Right atrium auricular region (tissue), 2 donors: ENCODE measurements at regions not wholly inside any gene's neighbourhood (a gene's known extent, or its start where the extent isn't known, plus 50 kb on each side); places are given as distances from the start of the nearest gene placed in this dataset.

Experiments used
- DNase-seq: peaks from one replicate; pipeline ENCODE4 v3.0.0-alpha.2; 2019; ENCODE audit warnings: low spot score
- H3K27ac ChIP-seq, 2 donors: fragments of 200-600 bp; sonication (generic); 1 replicate in 1 of 2; 2 replicates in 1 of 2; pipeline ENCODE4 v1.5.1; 2016 to 2019
- H3K27me3 ChIP-seq, 2 donors: fragments of 200-600 bp; sonication (generic); one replicate each; pipeline versions ENCODE4 v1.5.1 to v1.6.0; 2017 to 2019
- H3K36me3 ChIP-seq: fragments of 200-600 bp; sonication (generic); one replicate; pipeline ENCODE4 v1.5.1; 2016
- H3K4me1 ChIP-seq, 2 donors: fragments of 200-600 bp; sonication (generic); one replicate each; pipeline versions ENCODE4 v1.5.1 to v1.6.0; 2017 to 2019
- H3K4me3 ChIP-seq, 2 donors: fragments of 200-600 bp; sonication (generic); 1 replicate in 1 of 2; 2 replicates in 1 of 2; pipeline ENCODE4 v1.5.1; 2017 to 2019; ENCODE audit warnings: mild to moderate bottlenecking in 1 of 2, moderate library complexity in 1 of 2
- H3K9me3 ChIP-seq, 2 donors: fragments of 200-600 bp; sonication (generic); one replicate each; pipeline ENCODE4 v1.5.1; 2019
- TF ChIP-seq, protein P1 (sequence below), 2 donors: fragments of 200-600 bp; sonication (generic); IDR thresholded peaks; one replicate each; pipeline ENCODE4 v1.5.1; 2019; ENCODE audit warnings: antibody characterized with exemption in 2 of 2

DNA sequence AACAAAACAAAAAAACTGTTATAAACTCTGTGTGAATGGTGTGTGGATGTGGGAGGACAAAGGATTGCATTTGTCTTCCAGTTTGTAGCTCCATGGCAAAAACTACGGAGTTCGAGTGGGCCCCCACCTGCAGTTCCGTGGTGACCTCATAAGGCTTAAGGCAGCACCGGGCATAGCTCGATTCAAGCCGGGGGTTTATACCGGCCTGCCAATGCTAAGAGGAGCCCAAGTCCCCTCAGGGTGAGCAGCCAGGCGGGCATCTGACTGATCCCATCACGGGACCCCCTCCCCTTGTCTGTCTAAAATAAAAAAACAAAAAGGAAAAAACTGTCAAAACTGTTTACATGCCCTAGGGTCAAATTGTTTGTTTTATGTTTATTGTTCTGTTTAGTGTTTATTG lies 463.2 kb upstream of the HTR1E start:
- no peak for DNase-seq
- Histone ChIP-seq H3K4me3 (no peak overlapping the region), H3K9me3 (no peaks in the 10 kb centered on the region), H3K27me3 (no peaks in the 10 kb centered on the region), H3K36me3 (no peaks in the 10 kb centered on the region), H3K27ac (no peak overlapping the region), H3K4me1 (no peaks in the 10 kb centered on the region)
- TF ChIP-seq, protein P1, sequence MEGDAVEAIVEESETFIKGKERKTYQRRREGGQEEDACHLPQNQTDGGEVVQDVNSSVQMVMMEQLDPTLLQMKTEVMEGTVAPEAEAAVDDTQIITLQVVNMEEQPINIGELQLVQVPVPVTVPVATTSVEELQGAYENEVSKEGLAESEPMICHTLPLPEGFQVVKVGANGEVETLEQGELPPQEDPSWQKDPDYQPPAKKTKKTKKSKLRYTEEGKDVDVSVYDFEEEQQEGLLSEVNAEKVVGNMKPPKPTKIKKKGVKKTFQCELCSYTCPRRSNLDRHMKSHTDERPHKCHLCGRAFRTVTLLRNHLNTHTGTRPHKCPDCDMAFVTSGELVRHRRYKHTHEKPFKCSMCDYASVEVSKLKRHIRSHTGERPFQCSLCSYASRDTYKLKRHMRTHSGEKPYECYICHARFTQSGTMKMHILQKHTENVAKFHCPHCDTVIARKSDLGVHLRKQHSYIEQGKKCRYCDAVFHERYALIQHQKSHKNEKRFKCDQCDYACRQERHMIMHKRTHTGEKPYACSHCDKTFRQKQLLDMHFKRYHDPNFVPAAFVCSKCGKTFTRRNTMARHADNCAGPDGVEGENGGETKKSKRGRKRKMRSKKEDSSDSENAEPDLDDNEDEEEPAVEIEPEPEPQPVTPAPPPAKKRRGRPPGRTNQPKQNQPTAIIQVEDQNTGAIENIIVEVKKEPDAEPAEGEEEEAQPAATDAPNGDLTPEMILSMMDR (IDR thresholded peaks at IDR 0.05), result no peak

DNA sequence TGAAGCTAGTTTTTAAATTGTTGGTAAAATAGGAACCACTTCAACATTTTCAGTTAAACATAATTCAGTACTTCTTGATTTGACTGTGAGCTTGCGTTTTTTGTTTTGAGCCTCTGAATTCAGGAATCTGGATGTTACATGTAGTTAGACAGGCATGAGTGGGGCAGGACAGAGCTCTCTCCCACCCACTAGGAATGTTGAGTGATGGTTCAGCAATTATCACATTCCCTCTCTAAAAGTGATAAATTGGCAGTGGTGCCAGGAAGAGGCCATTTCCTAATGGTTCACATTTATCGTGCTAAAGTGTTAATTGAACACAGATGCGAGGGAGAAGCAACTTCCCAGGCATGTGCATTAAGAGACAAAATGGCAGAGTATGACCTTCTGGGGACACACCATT lies 465.5 kb upstream of the HTR1E start:
- no peaks in the 10 kb centered on the region for H3K4me1 ChIP-seq
- no peak overlapping the region for H3K4me3 ChIP-seq
- H3K27ac ChIP-seq, result no peak overlapping the region
- no peak for DNase-seq
- H3K27me3 ChIP-seq, result no peaks in the 10 kb centered on the region
- H3K9me3 ChIP-seq, result no peaks in the 10 kb centered on the region
- H3K36me3 ChIP-seq, result no peaks in the 10 kb centered on the region
- TF ChIP-seq, protein P1 (IDR thresholded peaks at IDR 0.05), result no peak

DNA sequence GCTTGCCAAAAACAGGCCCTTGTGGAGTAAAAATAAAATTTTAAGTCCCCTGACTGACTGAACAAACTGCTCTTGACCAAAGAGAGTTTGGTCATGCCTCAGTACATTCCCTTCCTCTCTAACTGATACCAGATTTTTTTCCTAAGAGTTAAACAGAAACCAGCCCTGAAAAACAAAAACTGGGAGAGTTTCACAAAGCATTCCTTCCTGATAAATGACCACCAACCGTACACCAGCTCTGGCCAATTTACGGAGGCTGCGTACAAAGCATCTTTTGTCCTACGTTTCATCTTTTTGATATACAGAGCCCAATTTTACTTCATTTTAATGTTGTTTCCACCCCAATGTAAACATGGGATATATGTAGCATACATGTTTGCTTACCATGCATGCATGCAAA lies 477.4 kb upstream of the HTR1E start:
- Histone ChIP-seq H3K9me3 (no peaks in the 10 kb centered on the region), H3K4me1 (no peaks in the 10 kb centered on the region), H3K27ac (no peak overlapping the region), H3K27me3 (no peaks in the 10 kb centered on the region), H3K4me3 (no peak overlapping the region), H3K36me3 (no peaks in the 10 kb centered on the region)
- no peak for DNase-seq
- TF ChIP-seq, protein P1 (IDR thresholded peaks at IDR 0.05), result no peak

DNA sequence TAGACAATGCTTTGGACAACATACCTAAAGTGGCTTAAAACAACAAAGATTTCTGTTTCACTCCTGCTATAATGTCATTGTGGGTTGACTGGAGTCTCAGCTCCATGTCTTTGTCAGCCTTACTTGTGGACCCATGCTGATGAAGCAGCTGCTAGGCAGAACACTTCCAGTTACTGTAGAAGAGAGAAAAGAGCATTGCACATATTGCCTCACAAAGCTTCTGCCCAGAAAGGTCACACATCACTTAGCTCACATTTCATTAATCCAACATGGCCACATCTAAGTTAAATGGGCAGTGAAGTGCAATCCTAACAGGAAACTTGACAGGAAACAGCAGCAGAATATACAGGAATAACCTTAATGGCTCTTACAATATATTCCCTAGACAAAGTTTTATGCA lies 480.5 kb upstream of the HTR1E start:
- DNase-seq, result no peak
- H3K27me3 ChIP-seq, result no peaks in the 10 kb centered on the region
- no peak overlapping the region for H3K4me3 ChIP-seq
- no peaks in the 10 kb centered on the region for H3K9me3 ChIP-seq
- TF ChIP-seq, protein P1 (IDR thresholded peaks at IDR 0.05), result no peak
- no peak overlapping the region for H3K27ac ChIP-seq
- H3K4me1 ChIP-seq, result no peaks in the 10 kb centered on the region
- no peaks in the 10 kb centered on the region for H3K36me3 ChIP-seq

DNA sequence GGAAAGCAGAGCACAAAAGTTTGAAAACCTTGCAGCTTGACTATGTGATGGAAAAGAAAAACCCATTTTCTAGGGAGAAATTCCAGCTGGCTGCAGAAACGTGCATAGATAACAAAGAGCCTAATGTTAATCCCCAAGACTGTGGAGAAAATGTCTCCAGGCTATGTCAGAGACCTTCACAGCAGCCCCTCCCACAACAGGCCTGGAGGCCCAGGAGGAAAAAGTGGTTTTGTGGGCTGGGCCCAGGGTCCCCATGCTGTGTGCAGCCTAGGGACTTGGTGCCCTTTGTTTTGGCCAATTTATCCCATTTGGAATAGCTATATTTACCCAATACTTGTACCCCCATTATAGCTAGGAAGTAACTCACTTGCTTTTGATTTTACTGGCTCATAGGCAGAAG lies 484.1 kb upstream of the HTR1E start:
- Histone ChIP-seq H3K4me1 (no peaks in the 10 kb centered on the region), H3K4me3 (no peak overlapping the region), H3K27me3 (no peaks in the 10 kb centered on the region), H3K27ac (no peak overlapping the region), H3K9me3 (no peaks in the 10 kb centered on the region), H3K36me3 (no peaks in the 10 kb centered on the region)
- TF ChIP-seq, protein P1 (IDR thresholded peaks at IDR 0.05), result no peak
- no peak for DNase-seq

DNA sequence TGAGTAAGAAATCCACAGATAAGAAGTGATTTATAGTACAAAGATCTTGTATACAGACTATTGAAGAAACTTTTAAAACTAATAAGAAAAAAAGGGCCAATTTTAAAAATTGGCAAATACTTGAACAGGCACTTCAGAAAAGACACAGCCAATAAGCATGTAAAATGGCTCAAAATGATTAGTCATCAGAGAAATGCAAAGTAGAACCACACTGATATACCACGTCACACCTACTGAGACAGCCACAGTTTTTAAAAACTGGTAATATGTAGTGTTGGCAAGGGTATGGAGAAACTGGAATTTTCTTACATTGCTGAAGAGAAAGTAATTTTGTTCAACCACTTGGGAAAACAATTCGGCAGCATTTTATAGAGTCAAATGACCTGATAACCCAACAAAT lies 488.9 kb upstream of the HTR1E start:
- Histone ChIP-seq H3K36me3 (no peaks in the 10 kb centered on the region), H3K9me3 (no peaks in the 10 kb centered on the region), H3K27me3 (no peaks in the 10 kb centered on the region), H3K27ac (no peak overlapping the region), H3K4me3 (no peak overlapping the region), H3K4me1 (no peaks in the 10 kb centered on the region)
- DNase-seq, result no peak
- TF ChIP-seq, protein P1 (IDR thresholded peaks at IDR 0.05), result no peak
